Right lobe of liver (tissue), 4 donors: ENCODE measurements at regions not wholly inside any gene's neighbourhood (a gene's known extent, or its start where the extent isn't known, plus 50 kb on each side); places are given as distances from the start of the nearest gene placed in this dataset.
"Not testable (repeated sequence)": the region's sequence is repeated elsewhere in the genome, so short reads cannot be mapped to it uniquely, and the experiment has no call there.

Experiments used
- CTCF ChIP-seq, 4 donors: fragments of 200-600 bp in 3 of 4; fragments of 450-650 bp in 1 of 4; IDR thresholded peaks; one replicate each; pipeline versions ENCODE4 v1.5.1 to v1.8.0; 2016 to 2022; ENCODE audit warnings: antibody characterized with exemption in 4 of 4, mild to moderate bottlenecking in 2 of 4
- POLR2A ChIP-seq: fragments of 450-650 bp; IDR thresholded peaks from one replicate; pipeline ENCODE4 v1.6.1; 2017; ENCODE audit warnings: antibody characterized with exemption, mild to moderate bottlenecking
- donor health status: DM: no; HTN: no; CAD: no.
- donor health status: DM: no; HTN: no; CAD: no.
- donor health status: DM: no; HTN: yes; CAD: no.

DNA sequence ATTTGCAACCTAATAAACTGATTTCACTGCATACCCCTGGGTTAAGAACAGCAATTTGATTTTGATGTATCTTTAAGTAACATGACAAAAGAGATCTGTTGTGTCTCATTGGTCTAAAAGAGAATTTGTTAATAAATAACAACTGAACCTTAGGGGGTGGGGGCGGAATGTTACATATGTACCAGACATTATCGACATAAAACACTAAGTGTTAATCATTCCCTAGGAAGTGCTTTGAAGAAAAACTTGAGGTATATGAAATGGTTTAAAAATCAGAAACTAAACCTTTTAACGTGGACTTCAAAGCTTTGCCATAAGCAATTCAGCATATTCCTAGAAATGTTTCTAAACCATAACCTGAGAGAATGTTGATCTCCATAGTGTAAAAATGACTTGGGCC lies 88.5 kb upstream of the GPR89A start:
- not testable (repeated sequence) for TF ChIP-seq CTCF (IDR thresholded peaks at IDR 0.05); POLR2A
